Heart left ventricle (tissue), 16 donors: ENCODE measurements at regions not wholly inside any gene's neighbourhood (a gene's known extent, or its start where the extent isn't known, plus 50 kb on each side); places are given as distances from the start of the nearest gene placed in this dataset.

ENCODE experiments used
- ATAC-seq, 4 donors: fragments of 200-7000 bp; cut with Tn5 transposase; one replicate each; pipeline ENCODE4 v1.9.1; 2020 to 2022; ENCODE audit warnings: moderate library complexity in 4 of 4, mild to moderate bottlenecking in 3 of 4, moderate number of reproducible peaks in 1 of 4
- DNase-seq, 5 donors: peaks; one replicate each; pipeline ENCODE4 v3.0.0-alpha.2; 2020
- H3K27ac ChIP-seq, 12 donors: fragments of 200-600 bp; sonication (generic) in 4 of 12; one replicate each; pipeline versions ENCODE4 v1.5.0 to v1.8.0; 2016 to 2022; ENCODE audit warnings: mild to moderate bottlenecking in 2 of 12
- H3K27me3 ChIP-seq, 9 donors: fragments of 200-600 bp; sonication (generic) in 2 of 9; one replicate each; pipeline versions ENCODE4 v1.5.1 to v1.8.0; 2016 to 2022; ENCODE audit warnings: mild to moderate bottlenecking in 3 of 9
- H3K36me3 ChIP-seq, 9 donors: fragments of 200-600 bp; sonication (generic) in 2 of 9; one replicate each; pipeline versions ENCODE4 v1.5.0 to v1.8.0; 2018 to 2022; ENCODE audit warnings: mild to moderate bottlenecking in 2 of 9
- H3K4me1 ChIP-seq, 12 donors: fragments of 200-600 bp; sonication (generic) in 4 of 12; one replicate each; pipeline versions ENCODE4 v1.5.0 to v1.8.0; 2016 to 2022; ENCODE audit warnings: mild to moderate bottlenecking in 3 of 12
- H3K4me3 ChIP-seq, 12 donors: fragments of 200-600 bp; sonication (generic) in 4 of 12; one replicate each; pipeline versions ENCODE4 v1.5.0 to v1.8.0; 2017 to 2022; ENCODE audit warnings: mild to moderate bottlenecking in 9 of 12, moderate library complexity in 4 of 12
- H3K9me3 ChIP-seq, 12 donors: fragments of 200-600 bp; sonication (generic) in 4 of 12; one replicate each; pipeline versions ENCODE4 v1.5.0 to v1.8.0; 2016 to 2022; ENCODE audit warnings: mild to moderate bottlenecking in 1 of 12
- CTCF ChIP-seq, 12 donors: fragments of 200-600 bp; sonication (generic) in 4 of 12; IDR thresholded peaks; one replicate each; pipeline versions ENCODE4 v1.5.0 to v1.8.0; 2018 to 2022; ENCODE audit warnings: antibody characterized with exemption in 12 of 12, mild to moderate bottlenecking in 5 of 12
- POLR2A ChIP-seq, 2 donors: fragments of 450-650 bp; IDR thresholded peaks; one replicate each; pipeline ENCODE4 v1.6.1; 2017; ENCODE audit warnings: antibody characterized with exemption in 2 of 2, mild to moderate bottlenecking in 2 of 2, moderate library complexity in 2 of 2
- WGBS, 4 donors: extraction: QIAGEN DNeasy Blood & Tissue Kit in 2 of 4; methylation state at CpG; one replicate each; pipeline versions ENCODE4 v1.1.5 to v1.1.7; 2013 to 2018; 5-methylcytosine and 5-hydroxymethylcytosine counted together
- intact Hi-C, 10 donors: fragments of 100-400 bp; cut with DNase I; formaldehyde crosslinking; loops; one replicate each; pipeline versions ENCODE4 v1.11.1 to v1.14.2; 2022
- donor health status: ischemic (EF 13 %, LVEDD 7.1; RV severe dilation, severe dysfunction).
- donor health status: healthy with polysubstance abuse.
- donor health status: DM: no; HTN: yes; CAD: no.
- donor health status: DM: no; HTN: no; CAD: no.
- donor health status: ischemic (EF 25% LVEDD 6.9; RV normal size, moderate dysfunction).
- donor health status: ischemic (EF 25% LVEDD 5.7; RV mildly dilated, moderate dysfunction).
- donor health status: healthy.
- donor health status: DM: yes; HTN: yes; CAD: no.
- donor health status: ischemic (EF 35%, LVEDD 5.7; RV mildly dilated, moderate dysfunction).
- donor health status: nonischemic (EF 11% LVEDD 7.7; RV severe dilation, severe dysfunction).
- donor health status: DM: yes; HTN: yes; CAD: no.
- donor health status: PGD.
- donor health status: ischemic (EF 29% LVEDD 5.4; RV normal size, mild dysfunction).
- donor health status: nonischemic (EF 23%, LVEDD 6.1; RV moderate dilation, normal function).

GRCh38 chr14:98507264-98507663, 764.7 kb downstream of the BCL11B start:
- H3K27ac ChIP-seq = no peak overlapping the region
- 56 to 82% (median 63%) methylated on average over 2 of the region's 2 CpGs for WGBS, 4 donors

GRCh38 chr14:98510392-98510791, 761.6 kb downstream of the BCL11B start:
- WGBS, 4 donors = 76 to 87% (median 84%) methylated on average over 3 of the region's 3 CpGs
- H3K9me3 ChIP-seq = peaks cover 0 to 15% (median 0%) of the 10 kb centered on the region in 12 donors
- no peak overlapping the region for H3K4me3 ChIP-seq
- H3K27me3 ChIP-seq = peaks cover 0 to 11% (median 0%) of the 10 kb centered on the region in 9 donors
- TF ChIP-seq POLR2A (IDR thresholded peaks at IDR 0.05) = no peak
- TF ChIP-seq CTCF (IDR thresholded peaks at IDR 0.05) = no peak
- ATAC-seq = no peak
- no peak for DNase-seq
- H3K27ac ChIP-seq = no peak overlapping the region
- intact Hi-C loops = no loop called here
- no peaks in the 10 kb centered on the region for H3K4me1 ChIP-seq
- H3K36me3 ChIP-seq = no peaks in the 10 kb centered on the region

More at GRCh38 chr14:98507264-98507663, 764.7 kb downstream of the BCL11B start:
- intact Hi-C loops = no loop called here
- ATAC-seq (no peak), DNase-seq (no peak)
- no peak for TF ChIP-seq CTCF (IDR thresholded peaks at IDR 0.05)
- no peak for TF ChIP-seq POLR2A (IDR thresholded peaks at IDR 0.05)
- Histone ChIP-seq H3K27me3 (peaks cover 0 to 13% (median 0%) of the 10 kb centered on the region in 9 donors), H3K4me1 (no peaks in the 10 kb centered on the region), H3K4me3 (no peak overlapping the region), H3K36me3 (no peaks in the 10 kb centered on the region), H3K9me3 (peaks cover 0 to 15% (median 0%) of the 10 kb centered on the region in 12 donors)

DNA sequence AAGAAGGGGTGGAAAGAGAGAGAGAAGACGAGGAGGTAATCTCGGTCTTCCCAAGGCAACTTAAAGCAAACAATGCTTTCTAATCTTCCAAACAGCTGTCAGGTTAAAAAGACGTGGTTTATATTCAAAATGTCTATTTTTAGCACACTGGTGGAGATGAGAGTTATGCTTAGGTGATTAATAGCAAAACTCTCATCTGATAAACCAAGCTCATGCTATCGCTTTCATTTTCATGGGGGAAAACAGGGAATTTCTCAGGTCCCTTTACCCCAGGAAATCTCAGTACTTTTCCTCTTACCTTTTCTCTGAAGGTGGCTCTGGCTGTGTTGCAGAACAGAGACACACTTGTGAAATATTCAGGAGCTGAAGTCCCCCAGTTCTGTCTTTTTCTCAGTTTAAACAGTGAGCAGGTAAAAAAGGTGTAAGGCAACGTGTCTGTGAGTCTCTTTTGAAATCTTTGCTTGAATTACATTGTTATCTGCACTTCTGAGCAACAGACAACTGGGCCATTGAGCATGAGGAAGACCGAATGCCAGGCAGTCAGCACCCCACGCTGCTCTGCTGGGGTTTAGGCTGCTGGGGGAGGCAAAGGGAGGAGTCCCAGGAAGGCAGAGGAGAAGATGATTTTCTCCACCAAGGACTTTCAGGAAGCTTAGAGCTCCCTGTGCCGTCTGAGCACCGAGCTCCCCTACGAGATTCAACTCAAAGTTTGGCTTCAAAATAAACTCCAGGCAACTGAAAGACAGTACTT, 759.3 kb downstream of the BCL11B start:
- intact Hi-C loops = no loop called here
- TF ChIP-seq CTCF (IDR thresholded peaks at IDR 0.05) = no peak
- H3K4me3 ChIP-seq = no peak overlapping the region
- H3K27ac ChIP-seq = no peak overlapping the region
- DNase-seq (no peak), ATAC-seq (no peak)
- no peaks in the 10 kb centered on the region for H3K4me1 ChIP-seq
- H3K36me3 ChIP-seq = no peaks in the 10 kb centered on the region
- WGBS, 4 donors = 38 to 44% (median 41%) methylated on average over 10 of the region's 10 CpGs
- peaks cover 0 to 11% (median 0%) of the 10 kb centered on the region in 9 donors for H3K27me3 ChIP-seq
- peaks cover 0 to 15% (median 0%) of the 10 kb centered on the region in 12 donors for H3K9me3 ChIP-seq

DNA sequence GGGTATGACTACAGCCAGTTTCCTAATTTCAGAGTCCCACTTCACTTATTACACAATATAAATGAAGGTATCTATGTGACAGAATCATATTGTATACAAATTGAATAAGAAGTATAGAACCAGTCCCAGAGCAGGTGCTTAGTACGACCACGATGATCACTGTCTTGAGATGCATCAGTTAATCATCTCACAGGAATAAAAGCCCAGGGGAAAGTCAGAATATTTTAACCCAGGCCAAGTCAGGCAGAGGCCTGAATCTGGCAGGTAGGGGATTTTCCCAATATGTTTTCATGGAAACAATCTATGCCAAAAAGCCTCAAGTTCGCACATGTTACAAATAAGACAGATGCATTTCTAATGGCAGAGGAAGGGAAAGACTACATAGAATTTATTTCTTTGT, 758.4 kb downstream of the BCL11B start:
- Histone ChIP-seq H3K36me3 (no peaks in the 10 kb centered on the region), H3K4me1 (no peaks in the 10 kb centered on the region), H3K9me3 (peaks cover 0 to 15% (median 0%) of the 10 kb centered on the region in 12 donors), H3K4me3 (no peak overlapping the region), H3K27ac (no peak overlapping the region), H3K27me3 (peaks cover 0 to 11% (median 0%) of the 10 kb centered on the region in 9 donors)
- intact Hi-C loops = no loop called here
- TF ChIP-seq CTCF (IDR thresholded peaks at IDR 0.05) (no peak), POLR2A (IDR thresholded peaks at IDR 0.05) (no peak)
- DNase-seq (no peak), ATAC-seq (no peak)
- WGBS, 4 donors = 82 to 89% (median 87%) methylated on average over 3 of the region's 3 CpGs
